ENCODE measurements at regions not wholly inside any gene's neighbourhood (a gene's known extent, or its start where the extent isn't known, plus 50 kb on each side); places are given as distances from the start of the nearest gene placed in this dataset.
"Not testable (repeated sequence)": the region's sequence is repeated elsewhere in the genome, so short reads cannot be mapped to it uniquely, and the experiment has no call there.

- H3K4me3 Mint-ChIP-seq = no peak overlapping the region
- no peak for DNase-seq
- H3K27me3 Mint-ChIP-seq (ENCODE audit: low read depth, poor library complexity) = no peaks in the 10 kb centered on the region
- H3K36me3 Mint-ChIP-seq (ENCODE audit: low read depth) = no peaks in the 10 kb centered on the region
- H3K4me1 Mint-ChIP-seq = no peaks in the 10 kb centered on the region
- TF ChIP-seq CTCF (IDR thresholded peaks at IDR 0.05) = no peak
- H3K9me3 Mint-ChIP-seq = no peaks in the 10 kb centered on the region
- H3K27ac Mint-ChIP-seq = no peak overlapping the region
Observed at GRCh38 chr3:96330795-96331194, 483.6 kb upstream of the EPHA6 start.

GRCh38 chr3:96331341-96331740, 483.1 kb upstream of the EPHA6 start:
- H3K9me3 Mint-ChIP-seq = no peaks in the 10 kb centered on the region
- TF ChIP-seq CTCF (IDR thresholded peaks at IDR 0.05) = no peak
- DNase-seq = no peak

GRCh38 chr3:96334779-96335178, 479.6 kb upstream of the EPHA6 start:
- H3K27ac Mint-ChIP-seq = no peak overlapping the region
- H3K9me3 Mint-ChIP-seq = no peaks in the 10 kb centered on the region
- H3K36me3 Mint-ChIP-seq (ENCODE audit: low read depth) = no peaks in the 10 kb centered on the region
- no peaks in the 10 kb centered on the region for H3K27me3 Mint-ChIP-seq (ENCODE audit: low read depth, poor library complexity)
- no peak overlapping the region for H3K4me3 Mint-ChIP-seq
- DNase-seq = no peak
- TF ChIP-seq CTCF (IDR thresholded peaks at IDR 0.05) = no peak
- no peaks in the 10 kb centered on the region for H3K4me1 Mint-ChIP-seq

More at GRCh38 chr3:96331341-96331740, 483.1 kb upstream of the EPHA6 start:
- Mint-ChIP-seq H3K27ac (no peak overlapping the region), H3K27me3 (ENCODE audit: low read depth, poor library complexity) (no peaks in the 10 kb centered on the region), H3K4me1 (no peaks in the 10 kb centered on the region), H3K36me3 (ENCODE audit: low read depth) (no peaks in the 10 kb centered on the region), H3K4me3 (no peak overlapping the region)

- Mint-ChIP-seq H3K4me1 (no peaks in the 10 kb centered on the region), H3K27me3 (ENCODE audit: low read depth, poor library complexity) (no peaks in the 10 kb centered on the region), H3K9me3 (no peaks in the 10 kb centered on the region), H3K36me3 (ENCODE audit: low read depth) (no peaks in the 10 kb centered on the region), H3K27ac (no peak overlapping the region), H3K4me3 (no peak overlapping the region)
- no peak for TF ChIP-seq CTCF (IDR thresholded peaks at IDR 0.05)
- DNase-seq = no peak
Observed at GRCh38 chr3:96347289-96347688, 467.1 kb upstream of the EPHA6 start.

GRCh38 chr3:96351598-96351997, 462.8 kb upstream of the EPHA6 start:
- not testable (repeated sequence) for H3K27ac Mint-ChIP-seq; H3K4me3 Mint-ChIP-seq; DNase-seq; H3K27me3 Mint-ChIP-seq (ENCODE audit: low read depth, poor library complexity); H3K4me1 Mint-ChIP-seq; H3K9me3 Mint-ChIP-seq; H3K36me3 Mint-ChIP-seq (ENCODE audit: low read depth)

DNA sequence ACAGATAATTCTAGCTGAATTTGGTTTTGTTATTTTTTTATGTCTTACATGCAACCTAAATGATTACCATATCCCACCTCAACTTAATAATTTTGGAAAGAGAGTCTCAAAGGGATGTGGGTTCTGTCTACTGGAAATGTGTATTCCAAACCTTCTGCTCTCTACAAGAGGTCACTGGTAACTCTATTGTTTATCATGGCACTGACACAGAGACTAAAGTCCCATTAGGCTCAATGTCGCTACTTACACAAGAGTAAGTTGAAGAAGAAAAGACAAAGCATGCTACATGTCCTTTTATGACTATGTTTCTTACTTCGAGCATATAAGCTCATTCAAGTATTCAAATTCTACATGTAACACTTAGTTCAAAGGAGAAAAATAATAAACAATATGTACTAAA, 460.3 kb upstream of the EPHA6 start:
- TF ChIP-seq CTCF (IDR thresholded peaks at IDR 0.05) = no peak
- Mint-ChIP-seq H3K27ac (no peak overlapping the region), H3K27me3 (ENCODE audit: low read depth, poor library complexity) (peaks cover 4% of the 10 kb centered on the region), H3K36me3 (ENCODE audit: low read depth) (no peaks in the 10 kb centered on the region), H3K4me1 (no peaks in the 10 kb centered on the region), H3K9me3 (peaks cover 6% of the 10 kb centered on the region), H3K4me3 (no peak overlapping the region)
- DNase-seq = no peak
